DND-41 (cell line): ENCODE measurements at regions not wholly inside any gene's neighbourhood (a gene's known extent, or its start where the extent isn't known, plus 50 kb on each side); places are given as distances from the start of the nearest gene placed in this dataset.
A peak's percentile ranks its signal among the peaks of the same experiment; 100 is the strongest.

ENCODE experiments used
- ATAC-seq: fragments of 200-7000 bp; cut with Tn5 transposase; 3 replicates; pipeline ENCODE4 v1.9.1; 2021; ENCODE audit warnings: low read depth; ENCODE audit not compliant: insufficient read depth
- DNase-seq: peaks from one replicate; pipeline ENCODE4 v3.0.0-alpha.2; 2020
- H2AFZ ChIP-seq: 2 replicates; pipeline ENCODE4 v1.6.0; 2012; ENCODE audit warnings: low read depth, low read length
- H3K27ac ChIP-seq: 2 replicates; pipeline ENCODE4 v1.5.1; 2012; ENCODE audit warnings: low read length, inconsistent platforms
- H3K27me3 ChIP-seq: fragments of 200-600 bp; sonication (generic); 2 replicates; pipeline ENCODE4 v1.6.0; 2012; ENCODE audit warnings: low read length, mild to moderate bottlenecking, inconsistent platforms; ENCODE audit not compliant: insufficient read depth, poor library complexity
- H3K36me3 ChIP-seq: 2 replicates; pipeline ENCODE4 v1.5.1; 2012; ENCODE audit warnings: low read length, inconsistent platforms; ENCODE audit not compliant: insufficient read depth
- H3K4me1 ChIP-seq: 2 replicates; pipeline ENCODE4 v1.5.1; 2012; ENCODE audit warnings: mild to moderate bottlenecking, low read length; ENCODE audit not compliant: insufficient read depth
- H3K4me2 ChIP-seq: 2 replicates; pipeline ENCODE4 v1.6.0; 2012; ENCODE audit warnings: mild to moderate bottlenecking, moderate library complexity, low read length, inconsistent platforms; ENCODE audit not compliant: insufficient read depth
- H3K4me3 ChIP-seq, 2 experiments: fragments of 200-600 bp in 1 of 2; shearing (Covaris generic) in 1 of 2; 2 replicates each; pipeline ENCODE4 v1.5.1; 2012 to 2016; ENCODE audit warnings: inconsistent platforms in 2 of 2, low read length in 2 of 2, mild to moderate bottlenecking in 2 of 2, low read depth in 1 of 2, moderate library complexity in 1 of 2
- H3K79me2 ChIP-seq: 2 replicates; pipeline ENCODE4 v1.6.0; 2012; ENCODE audit warnings: low read length, inconsistent platforms; ENCODE audit not compliant: insufficient read depth
- H3K9ac ChIP-seq: 2 replicates; pipeline ENCODE4 v1.6.0; 2012; ENCODE audit warnings: low read depth, mild to moderate bottlenecking, inconsistent platforms, low read length, moderate library complexity
- H3K9me3 ChIP-seq: 2 replicates; pipeline ENCODE4 v1.5.1; 2012; ENCODE audit warnings: low read length, moderate library complexity, mild to moderate bottlenecking, inconsistent platforms; ENCODE audit not compliant: insufficient read depth, severe bottlenecking
- H4K20me1 ChIP-seq: 2 replicates; pipeline ENCODE4 v1.6.0; 2012; ENCODE audit warnings: low read length; ENCODE audit not compliant: insufficient read depth
- CTCF ChIP-seq: IDR thresholded peaks from 2 replicates; pipeline ENCODE4 v1.5.1; 2012; ENCODE audit warnings: borderline replicate concordance, low read length, moderate library complexity, mild to moderate bottlenecking; ENCODE audit not compliant: poor library complexity, severe bottlenecking; ENCODE audit errors: extremely low read depth
- EZH2 ChIP-seq: IDR thresholded peaks from 3 replicates; pipeline ENCODE4 v1.6.1; 2012; ENCODE audit warnings: borderline replicate concordance, low read depth, mild to moderate bottlenecking, moderate library complexity, low read length, inconsistent platforms; ENCODE audit not compliant: severe bottlenecking

GRCh38 chr4:123555807-123556273 lies 159.2 kb downstream of the SPRY1 start:
- H4K20me1 ChIP-seq = no peaks in the 10 kb centered on the region
- no peak overlapping the region for H3K4me2 ChIP-seq
- no peaks in the 10 kb centered on the region for H3K4me1 ChIP-seq

GRCh38 chr4:123556526-123556925 lies 159.9 kb downstream of the SPRY1 start:
- Histone ChIP-seq H3K4me2 (no peak overlapping the region), H3K79me2 (no peaks in the 10 kb centered on the region), H3K27ac (no peak overlapping the region), H3K4me1 (no peaks in the 10 kb centered on the region), H3K36me3 (no peaks in the 10 kb centered on the region), H3K4me3 (no peak overlapping the region), H2AFZ (no peak overlapping the region), H3K9ac (no peak overlapping the region), H4K20me1 (no peaks in the 10 kb centered on the region), H3K9me3 (no peaks in the 10 kb centered on the region), H3K27me3 (no peaks in the 10 kb centered on the region)
- ATAC-seq = no peak
- TF ChIP-seq EZH2 (no peak), CTCF (no peak)
- DNase-seq = no peak

More at GRCh38 chr4:123555807-123556273, 159.2 kb downstream of the SPRY1 start:
- no peaks in the 10 kb centered on the region for H3K36me3 ChIP-seq
- DNase-seq (no peak), ATAC-seq (0 out of 3 replicates have a peak, but pooled peaks have one; percentile 11)
- no peak overlapping the region for H2AFZ ChIP-seq
- no peak overlapping the region for H3K9ac ChIP-seq
- no peaks in the 10 kb centered on the region for H3K9me3 ChIP-seq
- H3K4me3 ChIP-seq = no peak overlapping the region
- TF ChIP-seq EZH2 (no peak), CTCF (no peak)
- no peaks in the 10 kb centered on the region for H3K79me2 ChIP-seq
- H3K27me3 ChIP-seq = no peaks in the 10 kb centered on the region
- no peak overlapping the region for H3K27ac ChIP-seq

- H3K9ac ChIP-seq = no peak overlapping the region
- TF ChIP-seq CTCF = no peak
- no peak overlapping the region for H3K27ac ChIP-seq
- H3K79me2 ChIP-seq = no peaks in the 10 kb centered on the region
- no peak overlapping the region for H3K4me2 ChIP-seq
- ATAC-seq (no peak), DNase-seq (no peak)
- H3K4me3 ChIP-seq = no peak overlapping the region
- H4K20me1 ChIP-seq = no peaks in the 10 kb centered on the region
- no peaks in the 10 kb centered on the region for H3K36me3 ChIP-seq
- H3K27me3 ChIP-seq = no peaks in the 10 kb centered on the region
- no peak overlapping the region for H2AFZ ChIP-seq
- no peaks in the 10 kb centered on the region for H3K9me3 ChIP-seq
- H3K4me1 ChIP-seq = no peaks in the 10 kb centered on the region
Observed at GRCh38 chr4:123557857-123558536, 161.4 kb downstream of the SPRY1 start.
